T1000 (cell line): ENCODE measurements at regions not wholly inside any gene's neighbourhood (a gene's known extent, or its start where the extent isn't known, plus 50 kb on each side); places are given as distances from the start of the nearest gene placed in this dataset.
"Not testable (repeated sequence)": the region's sequence is repeated elsewhere in the genome, so short reads cannot be mapped to it uniquely, and the experiment has no call there.

ENCODE experiments used
- DNase-seq: peaks from one replicate; lab custom pipeline; 2025; ENCODE audit warnings: mixed read lengths; lab: John Stamatoyannopoulos, UW

DNA sequence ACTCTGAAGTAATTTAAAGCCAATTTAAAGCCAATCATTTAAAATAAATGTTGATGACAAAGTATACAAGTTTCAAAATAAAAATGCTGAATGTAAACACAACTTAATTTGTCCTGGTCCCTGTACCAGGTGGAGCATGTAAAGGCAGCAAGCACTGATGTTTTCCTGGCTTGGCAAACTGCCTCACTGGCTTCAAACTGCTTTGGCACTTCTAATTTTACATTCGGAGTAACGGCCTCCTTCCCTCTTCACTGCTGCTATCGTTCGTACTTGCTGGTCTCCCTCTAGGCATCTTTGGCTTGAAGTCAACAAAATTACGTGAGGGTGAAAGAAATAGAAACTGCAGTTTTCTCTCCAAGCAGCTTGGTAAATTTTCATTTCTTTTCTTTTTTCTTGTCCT, 287.9 kb downstream of the LTN1 start:
- no peak for DNase-seq

DNA sequence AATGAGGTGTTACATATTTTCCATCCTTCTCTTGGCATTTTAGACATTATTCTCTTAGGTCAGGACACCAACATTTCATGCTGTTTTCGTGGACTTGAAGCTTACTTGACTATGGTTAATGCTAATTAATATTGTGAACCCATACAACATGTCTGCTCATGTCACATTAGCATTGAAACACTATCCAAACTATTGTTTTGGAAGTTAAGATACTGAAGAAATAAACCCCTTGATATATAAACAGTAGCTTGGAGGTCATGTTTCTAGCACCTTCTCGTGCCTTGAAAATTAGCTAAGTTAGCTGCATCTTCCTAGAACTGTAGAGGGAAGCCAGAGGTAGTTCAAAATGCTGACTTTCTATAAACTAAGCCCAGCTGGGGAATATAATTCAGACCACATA, 288.8 kb downstream of the LTN1 start:
- DNase-seq = no peak

- DNase-seq = no peak
Measured at GRCh38 chr21:28699596-28700259, 292.9 kb downstream of the LTN1 start.

DNA sequence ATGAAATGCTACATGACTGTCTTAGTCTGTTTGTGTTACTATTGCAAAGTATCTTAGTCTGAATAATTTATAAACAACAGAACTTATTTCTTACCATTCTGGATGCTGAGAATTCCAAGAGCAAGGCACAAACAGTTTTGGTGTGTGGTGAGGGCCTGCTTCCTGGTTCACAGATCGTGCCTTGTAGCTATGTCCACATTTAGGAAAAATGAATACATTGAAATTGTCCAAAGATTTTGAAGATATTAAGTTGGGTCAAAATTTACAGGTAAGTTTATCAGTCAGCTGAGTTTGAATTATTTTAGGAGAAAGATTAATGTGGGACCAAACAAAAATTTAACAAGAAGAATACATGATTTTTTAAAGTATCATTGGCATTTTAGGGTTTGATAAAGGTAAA, 293.5 kb downstream of the LTN1 start:
- no peak for DNase-seq

DNA sequence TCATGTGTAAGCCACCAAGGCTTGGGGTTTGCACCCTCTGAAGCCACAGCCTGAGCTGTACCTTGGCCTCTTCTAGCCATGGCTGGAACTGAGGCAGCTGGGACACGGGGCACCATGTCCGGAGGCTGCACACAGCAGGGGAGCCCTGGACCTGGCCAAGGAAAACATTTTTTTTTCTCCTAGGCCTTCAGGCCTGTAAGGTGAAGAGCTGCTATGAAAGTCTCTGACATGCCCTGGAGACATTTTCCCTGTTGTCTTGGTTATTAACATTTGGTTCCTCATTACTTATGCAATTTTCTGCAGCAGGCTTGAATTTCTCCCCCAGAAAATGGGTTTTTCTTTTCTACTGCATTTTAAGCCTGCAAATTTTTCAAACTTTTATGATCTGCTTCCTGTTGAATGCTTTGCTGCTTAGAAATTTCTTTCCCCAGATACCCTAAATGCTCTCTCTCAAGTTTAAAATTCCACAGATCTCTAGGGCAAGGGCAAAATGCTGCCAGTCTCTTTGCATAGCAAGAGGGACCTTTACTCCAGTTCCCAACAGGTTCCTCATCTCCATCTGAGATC, 295.8 kb downstream of the LTN1 start:
- DNase-seq = no peak

- DNase-seq = no peak
Measured at GRCh38 chr21:28693476-28693875, 299.2 kb downstream of the LTN1 start.

DNA sequence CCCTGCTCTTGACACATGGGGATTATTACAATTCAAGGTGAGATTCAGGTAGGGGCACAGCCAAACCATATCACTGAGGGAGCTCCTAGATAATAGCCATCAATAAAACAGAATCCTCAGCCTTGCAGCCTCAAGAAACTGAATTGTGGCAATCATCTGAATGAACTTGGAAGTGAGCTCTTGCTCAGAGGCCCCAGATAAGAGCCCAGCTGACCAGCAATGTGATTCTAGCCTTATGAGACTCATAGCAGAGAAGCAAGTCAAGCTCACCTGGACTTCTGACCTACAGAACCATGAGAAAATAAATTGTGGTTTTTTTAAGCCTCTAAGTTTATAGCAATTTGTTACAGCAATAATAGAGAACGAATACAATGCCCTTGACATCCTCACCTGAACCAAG, 302.5 kb downstream of the LTN1 start:
- no peak for DNase-seq

DNA sequence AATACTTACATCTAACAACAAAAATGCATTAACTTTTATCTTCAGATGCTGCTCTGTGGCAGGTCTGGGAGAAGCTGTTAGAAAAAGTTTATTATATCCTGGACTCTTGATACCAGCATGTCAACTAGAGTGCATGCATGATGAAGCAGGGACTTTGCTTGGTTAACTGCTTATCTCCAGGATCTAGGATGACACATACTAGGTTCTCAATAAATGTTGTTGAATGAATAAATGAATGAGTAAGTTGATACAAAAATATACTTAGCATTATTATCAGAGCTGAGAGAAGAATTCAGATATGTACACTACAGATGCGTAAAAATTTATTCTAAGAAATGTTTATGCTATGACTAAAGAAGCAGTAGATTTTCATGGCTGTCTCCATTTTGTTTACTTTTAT, 304.3 kb downstream of the LTN1 start:
- no peak for DNase-seq

GRCh38 chr21:28687586-28687985, 305.1 kb downstream of the LTN1 start:
- DNase-seq = no peak

- no peak for DNase-seq
Measured at GRCh38 chr21:28683982-28684752, 308.5 kb downstream of the LTN1 start.

DNA sequence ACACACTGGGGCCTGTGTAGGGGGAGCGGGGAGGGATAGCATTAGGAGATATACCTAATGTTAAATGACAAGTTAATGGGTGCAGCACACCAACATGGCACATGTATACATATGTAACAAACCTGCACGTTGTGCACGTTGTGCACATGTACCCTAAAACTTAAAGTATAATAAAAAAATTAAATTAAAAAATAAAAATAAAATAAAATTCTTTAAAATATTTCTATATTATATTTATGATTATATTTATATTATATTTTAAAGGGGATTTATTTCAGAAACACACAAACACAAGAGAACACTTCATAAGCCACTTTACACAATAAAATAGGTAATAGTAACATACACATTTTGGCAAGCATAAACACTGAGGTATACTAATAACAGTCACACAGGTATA, 309.8 kb downstream of the LTN1 start:
- not testable (repeated sequence) for DNase-seq

DNA sequence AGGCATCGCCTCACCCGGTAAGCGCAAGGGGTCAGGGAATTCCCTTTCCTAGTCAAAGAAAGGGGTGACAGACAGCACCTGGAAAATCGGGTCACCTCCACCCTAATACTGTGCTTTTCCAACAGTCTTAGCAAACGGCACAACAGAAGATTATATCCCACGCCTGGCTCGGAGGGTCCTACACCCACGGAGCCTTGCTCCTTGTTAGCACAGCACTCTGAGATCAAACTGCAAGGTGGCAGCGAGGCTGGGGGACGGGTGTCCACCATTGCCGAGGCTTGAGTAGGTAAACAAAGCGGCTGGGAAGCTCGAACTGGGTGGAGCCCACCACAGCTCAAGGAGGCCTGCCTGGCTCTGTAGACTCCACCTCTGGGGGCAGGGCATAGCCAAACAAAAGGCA, 315.6 kb downstream of the LTN1 start:
- DNase-seq = not testable (repeated sequence)

- DNase-seq = no peak
Measured at GRCh38 chr21:28675331-28676041, 317.2 kb downstream of the LTN1 start.

DNA sequence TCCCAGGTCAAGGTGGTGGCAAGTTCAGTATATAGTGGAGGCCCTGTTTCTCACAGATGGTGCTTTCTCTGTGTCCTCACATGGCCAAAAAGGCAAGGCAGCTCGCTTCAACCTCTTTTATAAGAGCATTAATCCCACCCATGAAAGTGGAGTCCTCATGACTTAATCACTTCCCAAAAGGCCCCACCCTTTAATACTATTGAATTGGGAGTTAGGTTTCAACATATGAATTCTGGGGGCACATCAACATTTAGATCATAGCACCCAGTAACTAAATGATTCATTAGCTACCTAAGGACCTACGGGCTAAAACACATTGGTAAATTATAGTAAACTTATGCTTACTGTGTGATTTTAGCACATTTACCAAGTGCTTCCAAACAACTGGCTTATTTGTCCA, 317.9 kb downstream of the LTN1 start:
- DNase-seq = no peak

DNA sequence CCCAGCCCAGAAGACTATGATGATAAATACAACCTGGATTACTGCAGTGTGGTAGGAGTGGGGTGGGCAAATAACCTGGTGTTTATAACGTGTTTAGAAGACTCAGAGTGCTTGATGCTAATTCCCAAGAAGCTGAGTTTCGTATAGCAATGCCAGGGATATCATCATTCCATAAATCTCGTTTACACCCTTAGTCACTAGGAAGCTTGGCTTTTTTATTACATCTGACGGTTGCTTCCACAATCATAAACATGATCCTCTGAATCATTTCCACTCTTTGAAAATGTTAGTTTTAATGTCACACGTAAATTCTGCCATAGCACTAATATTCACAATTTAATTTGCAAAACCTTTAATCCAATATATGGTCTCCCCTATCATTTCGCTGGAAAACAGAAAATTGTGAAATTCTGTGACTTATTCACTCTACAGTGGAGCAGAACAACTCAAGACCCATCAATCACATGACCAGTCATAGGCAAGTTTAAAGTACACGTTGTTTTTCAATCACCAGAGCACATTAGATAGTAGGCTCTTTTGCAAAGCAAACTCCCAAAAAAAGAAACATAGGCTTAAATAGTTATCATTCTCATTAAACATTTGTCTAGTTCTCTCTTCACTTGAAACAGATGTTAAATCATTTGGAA, 321.0 kb downstream of the LTN1 start:
- DNase-seq = no peak

DNA sequence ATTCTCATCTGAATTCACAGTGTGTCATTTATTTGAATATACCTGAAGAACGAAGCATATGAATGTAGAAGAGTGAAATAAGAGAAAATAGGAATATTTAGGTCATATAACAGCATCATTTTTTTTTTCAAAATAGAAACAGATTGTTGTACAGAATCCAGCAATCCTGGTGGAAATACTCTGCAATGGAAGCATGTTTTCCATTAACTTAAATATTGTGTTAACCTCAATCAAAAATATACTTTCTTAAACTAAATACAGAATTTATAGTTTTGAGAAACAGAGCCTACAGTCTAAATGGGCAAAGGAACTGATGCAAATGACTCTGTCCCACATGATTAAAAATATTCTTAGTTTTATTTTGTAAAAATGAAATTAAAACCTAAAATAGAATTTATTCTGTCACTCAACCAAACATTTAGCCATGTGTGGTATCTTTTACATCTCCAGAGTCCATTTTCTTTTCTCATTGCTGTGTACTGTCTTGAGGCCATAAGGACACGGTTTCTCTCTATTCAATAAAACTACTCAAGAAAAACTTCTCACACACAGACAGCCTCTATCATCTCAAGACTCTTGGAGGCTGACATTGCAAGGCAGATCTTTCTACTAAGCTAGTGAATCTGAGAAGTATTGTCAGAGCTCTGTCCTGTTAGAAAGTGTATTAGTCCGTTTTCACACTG, 322.6 kb downstream of the LTN1 start:
- no peak for DNase-seq

- DNase-seq = no peak
Measured at GRCh38 chr21:28669321-28669720, 323.4 kb downstream of the LTN1 start.

- DNase-seq = no peak
Measured at GRCh38 chr21:28663754-28664153, 328.9 kb downstream of the LTN1 start.

GRCh38 chr21:28663111-28663693, 329.5 kb downstream of the LTN1 start:
- DNase-seq = no peak

- no peak for DNase-seq
Measured at GRCh38 chr21:28657566-28657965, 335.1 kb downstream of the LTN1 start.

DNA sequence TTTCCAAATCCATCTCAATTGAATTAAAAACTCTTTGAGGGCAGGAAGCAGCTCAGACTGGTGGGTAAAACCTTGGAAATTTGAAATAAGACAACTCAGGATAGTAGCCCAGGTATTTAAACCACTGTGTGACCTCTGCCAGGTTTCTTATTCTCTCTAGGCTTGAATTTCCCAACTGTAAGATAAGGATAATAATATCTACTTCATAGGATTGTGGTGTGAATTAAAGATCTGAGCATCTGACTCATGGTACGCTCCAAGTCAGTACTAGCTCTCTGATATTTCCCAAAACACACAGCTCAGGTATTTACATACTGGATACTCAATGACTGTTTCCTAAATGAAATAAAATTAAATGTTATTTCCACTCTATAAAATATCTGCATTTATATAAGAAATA, 337.2 kb downstream of the LTN1 start:
- no peak for DNase-seq
